GM23338 (cell line): ENCODE measurements at regions not wholly inside any gene's neighbourhood (a gene's known extent, or its start where the extent isn't known, plus 50 kb on each side); places are given as distances from the start of the nearest gene placed in this dataset.

Experiments used
- CREB1 ChIP-seq: fragments of 250-450 bp; sonication (Bioruptor Pico); IDR thresholded peaks from 2 replicates; pipeline ENCODE4 v1.5.0; 2020; ENCODE audit warnings: low read depth, mild to moderate bottlenecking, moderate library complexity
- EZH2 ChIP-seq: fragments of 200-600 bp; sonication (generic); IDR thresholded peaks from one replicate; pipeline ENCODE4 v1.8.0; 2017; ENCODE audit warnings: antibody characterized with exemption, mild to moderate bottlenecking, low read depth; ENCODE audit not compliant: unreplicated experiment
- EZH2phosphoT487 ChIP-seq: fragments of 200-600 bp; sonication (generic); IDR thresholded peaks from one replicate; pipeline ENCODE4 v1.8.1; 2018; ENCODE audit warnings: antibody characterized with exemption; ENCODE audit not compliant: unreplicated experiment
- JUNB ChIP-seq: IDR thresholded peaks from one replicate; pipeline ENCODE4 v1.6.1; 2016; ENCODE audit warnings: antibody characterized with exemption; ENCODE audit not compliant: unreplicated experiment
- POLR2AphosphoS5 ChIP-seq: IDR thresholded peaks from 2 replicates; pipeline ENCODE4 v1.6.1; 2016; ENCODE audit warnings: antibody characterized with exemption, low read depth
- TF ChIP-seq, protein P1 (sequence below), 2 experiments: fragments of 200-600 bp in 1 of 2; sonication (generic) in 1 of 2; conservative IDR thresholded peaks; 2 replicates each; pipeline versions ENCODE4 v1.5.1 to v1.6.1; 2016 to 2017; ENCODE audit warnings: antibody characterized with exemption in 2 of 2, low read depth in 2 of 2, mild to moderate bottlenecking in 2 of 2, moderate library complexity in 1 of 2
- TF ChIP-seq, protein P2 (sequence below): IDR thresholded peaks from one replicate; pipeline ENCODE4 v1.6.1; 2018; ENCODE audit warnings: antibody characterized with exemption; ENCODE audit not compliant: unreplicated experiment
- TF ChIP-seq, protein P3 (sequence below): IDR thresholded peaks from 2 replicates; pipeline ENCODE4 v1.6.1; 2016; ENCODE audit warnings: antibody characterized with exemption

DNA sequence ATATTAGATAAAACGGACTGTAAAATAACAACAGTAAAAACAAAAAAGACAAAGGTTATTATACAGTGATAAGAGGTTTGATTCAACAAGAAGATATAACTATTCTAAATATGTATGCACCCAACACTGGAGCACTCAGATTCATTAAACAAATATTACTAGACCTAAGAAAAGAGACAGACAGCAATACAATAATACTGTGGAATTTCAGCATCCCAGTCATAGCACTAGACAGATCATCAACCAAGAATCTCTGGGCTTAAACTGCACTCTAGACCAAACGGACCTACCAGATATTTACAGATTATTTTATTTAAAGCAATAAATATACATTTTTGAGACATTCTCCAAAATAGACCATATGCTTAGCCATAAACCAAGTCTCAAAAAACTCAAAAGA is 263.8 kb downstream of the C6orf118 start:
- TF ChIP-seq, protein P1, sequence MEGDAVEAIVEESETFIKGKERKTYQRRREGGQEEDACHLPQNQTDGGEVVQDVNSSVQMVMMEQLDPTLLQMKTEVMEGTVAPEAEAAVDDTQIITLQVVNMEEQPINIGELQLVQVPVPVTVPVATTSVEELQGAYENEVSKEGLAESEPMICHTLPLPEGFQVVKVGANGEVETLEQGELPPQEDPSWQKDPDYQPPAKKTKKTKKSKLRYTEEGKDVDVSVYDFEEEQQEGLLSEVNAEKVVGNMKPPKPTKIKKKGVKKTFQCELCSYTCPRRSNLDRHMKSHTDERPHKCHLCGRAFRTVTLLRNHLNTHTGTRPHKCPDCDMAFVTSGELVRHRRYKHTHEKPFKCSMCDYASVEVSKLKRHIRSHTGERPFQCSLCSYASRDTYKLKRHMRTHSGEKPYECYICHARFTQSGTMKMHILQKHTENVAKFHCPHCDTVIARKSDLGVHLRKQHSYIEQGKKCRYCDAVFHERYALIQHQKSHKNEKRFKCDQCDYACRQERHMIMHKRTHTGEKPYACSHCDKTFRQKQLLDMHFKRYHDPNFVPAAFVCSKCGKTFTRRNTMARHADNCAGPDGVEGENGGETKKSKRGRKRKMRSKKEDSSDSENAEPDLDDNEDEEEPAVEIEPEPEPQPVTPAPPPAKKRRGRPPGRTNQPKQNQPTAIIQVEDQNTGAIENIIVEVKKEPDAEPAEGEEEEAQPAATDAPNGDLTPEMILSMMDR (conservative IDR thresholded peaks at IDR 0.05; ENCODE audit: low read depth in 2 of 2) = no peak
- TF ChIP-seq, protein P2, sequence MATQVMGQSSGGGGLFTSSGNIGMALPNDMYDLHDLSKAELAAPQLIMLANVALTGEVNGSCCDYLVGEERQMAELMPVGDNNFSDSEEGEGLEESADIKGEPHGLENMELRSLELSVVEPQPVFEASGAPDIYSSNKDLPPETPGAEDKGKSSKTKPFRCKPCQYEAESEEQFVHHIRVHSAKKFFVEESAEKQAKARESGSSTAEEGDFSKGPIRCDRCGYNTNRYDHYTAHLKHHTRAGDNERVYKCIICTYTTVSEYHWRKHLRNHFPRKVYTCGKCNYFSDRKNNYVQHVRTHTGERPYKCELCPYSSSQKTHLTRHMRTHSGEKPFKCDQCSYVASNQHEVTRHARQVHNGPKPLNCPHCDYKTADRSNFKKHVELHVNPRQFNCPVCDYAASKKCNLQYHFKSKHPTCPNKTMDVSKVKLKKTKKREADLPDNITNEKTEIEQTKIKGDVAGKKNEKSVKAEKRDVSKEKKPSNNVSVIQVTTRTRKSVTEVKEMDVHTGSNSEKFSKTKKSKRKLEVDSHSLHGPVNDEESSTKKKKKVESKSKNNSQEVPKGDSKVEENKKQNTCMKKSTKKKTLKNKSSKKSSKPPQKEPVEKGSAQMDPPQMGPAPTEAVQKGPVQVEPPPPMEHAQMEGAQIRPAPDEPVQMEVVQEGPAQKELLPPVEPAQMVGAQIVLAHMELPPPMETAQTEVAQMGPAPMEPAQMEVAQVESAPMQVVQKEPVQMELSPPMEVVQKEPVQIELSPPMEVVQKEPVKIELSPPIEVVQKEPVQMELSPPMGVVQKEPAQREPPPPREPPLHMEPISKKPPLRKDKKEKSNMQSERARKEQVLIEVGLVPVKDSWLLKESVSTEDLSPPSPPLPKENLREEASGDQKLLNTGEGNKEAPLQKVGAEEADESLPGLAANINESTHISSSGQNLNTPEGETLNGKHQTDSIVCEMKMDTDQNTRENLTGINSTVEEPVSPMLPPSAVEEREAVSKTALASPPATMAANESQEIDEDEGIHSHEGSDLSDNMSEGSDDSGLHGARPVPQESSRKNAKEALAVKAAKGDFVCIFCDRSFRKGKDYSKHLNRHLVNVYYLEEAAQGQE = no peak
- TF ChIP-seq, protein P3, sequence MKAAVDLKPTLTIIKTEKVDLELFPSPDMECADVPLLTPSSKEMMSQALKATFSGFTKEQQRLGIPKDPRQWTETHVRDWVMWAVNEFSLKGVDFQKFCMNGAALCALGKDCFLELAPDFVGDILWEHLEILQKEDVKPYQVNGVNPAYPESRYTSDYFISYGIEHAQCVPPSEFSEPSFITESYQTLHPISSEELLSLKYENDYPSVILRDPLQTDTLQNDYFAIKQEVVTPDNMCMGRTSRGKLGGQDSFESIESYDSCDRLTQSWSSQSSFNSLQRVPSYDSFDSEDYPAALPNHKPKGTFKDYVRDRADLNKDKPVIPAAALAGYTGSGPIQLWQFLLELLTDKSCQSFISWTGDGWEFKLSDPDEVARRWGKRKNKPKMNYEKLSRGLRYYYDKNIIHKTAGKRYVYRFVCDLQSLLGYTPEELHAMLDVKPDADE = no peak
- TF ChIP-seq CREB1 (CRISPR knock-in tag) (no peak), POLR2AphosphoS5 (no peak), EZH2 (no peak), EZH2phosphoT487 (no peak), JUNB (no peak)
